ENCODE measurements at regions not wholly inside any gene's neighbourhood (a gene's known extent, or its start where the extent isn't known, plus 50 kb on each side); places are given as distances from the start of the nearest gene placed in this dataset.

- Histone ChIP-seq H3K27ac (no peak overlapping the region), H3K36me3 (no peaks in the 10 kb centered on the region), H3K4me3 (no peak overlapping the region), H3K4me1 (no peaks in the 10 kb centered on the region), H3K9me3 (peaks cover 7% of the 10 kb centered on the region), H3K27me3 (no peaks in the 10 kb centered on the region)
- WGBS: 76% methylated on average over 2 of the region's 2 CpGs
- TF ChIP-seq EP300 (IDR thresholded peaks at IDR 0.05) (no peak), POLR2AphosphoS5 (IDR thresholded peaks at IDR 0.05) (no peak), POLR2A (IDR thresholded peaks at IDR 0.05) (no peak)
- TF ChIP-seq, protein P1, sequence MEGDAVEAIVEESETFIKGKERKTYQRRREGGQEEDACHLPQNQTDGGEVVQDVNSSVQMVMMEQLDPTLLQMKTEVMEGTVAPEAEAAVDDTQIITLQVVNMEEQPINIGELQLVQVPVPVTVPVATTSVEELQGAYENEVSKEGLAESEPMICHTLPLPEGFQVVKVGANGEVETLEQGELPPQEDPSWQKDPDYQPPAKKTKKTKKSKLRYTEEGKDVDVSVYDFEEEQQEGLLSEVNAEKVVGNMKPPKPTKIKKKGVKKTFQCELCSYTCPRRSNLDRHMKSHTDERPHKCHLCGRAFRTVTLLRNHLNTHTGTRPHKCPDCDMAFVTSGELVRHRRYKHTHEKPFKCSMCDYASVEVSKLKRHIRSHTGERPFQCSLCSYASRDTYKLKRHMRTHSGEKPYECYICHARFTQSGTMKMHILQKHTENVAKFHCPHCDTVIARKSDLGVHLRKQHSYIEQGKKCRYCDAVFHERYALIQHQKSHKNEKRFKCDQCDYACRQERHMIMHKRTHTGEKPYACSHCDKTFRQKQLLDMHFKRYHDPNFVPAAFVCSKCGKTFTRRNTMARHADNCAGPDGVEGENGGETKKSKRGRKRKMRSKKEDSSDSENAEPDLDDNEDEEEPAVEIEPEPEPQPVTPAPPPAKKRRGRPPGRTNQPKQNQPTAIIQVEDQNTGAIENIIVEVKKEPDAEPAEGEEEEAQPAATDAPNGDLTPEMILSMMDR (IDR thresholded peaks at IDR 0.05): no peak
- no peak for DNase-seq (ENCODE audit: low spot score in 2 of 2)
Observed at GRCh38 chr6:145073811-145074210, 661.5 kb downstream of the EPM2A start.

DNA sequence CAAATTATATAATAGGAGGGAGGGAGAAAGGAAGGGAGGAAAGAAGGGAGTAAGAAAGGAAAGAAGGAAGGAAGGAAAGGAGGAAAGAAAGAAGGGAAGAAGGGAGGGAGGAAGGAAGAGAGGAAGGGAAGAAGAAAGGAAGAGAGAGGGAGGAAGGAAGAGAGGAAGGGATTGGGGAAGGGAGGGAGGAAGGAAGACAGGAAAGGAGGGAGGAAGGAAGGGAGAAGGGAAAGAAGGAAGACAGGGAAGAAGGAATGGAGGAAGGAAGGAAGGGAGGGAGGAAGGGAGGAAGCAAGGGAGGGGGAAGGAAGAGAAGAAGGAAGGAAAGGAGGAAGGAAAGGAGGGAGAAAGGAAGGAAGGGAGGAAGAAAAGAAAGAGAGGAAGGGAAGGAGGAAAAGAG lies 660.5 kb downstream of the EPM2A start:
- TF ChIP-seq POLR2A (IDR thresholded peaks at IDR 0.05) (no peak), POLR2AphosphoS5 (IDR thresholded peaks at IDR 0.05) (no peak), EP300 (IDR thresholded peaks at IDR 0.05) (no peak)
- TF ChIP-seq, protein P1 (IDR thresholded peaks at IDR 0.05): no peak
- peaks cover 7% of the 10 kb centered on the region for H3K9me3 ChIP-seq
- H3K4me3 ChIP-seq: no peak overlapping the region
- H3K27ac ChIP-seq: no peak overlapping the region
- no peaks in the 10 kb centered on the region for H3K4me1 ChIP-seq
- no peaks in the 10 kb centered on the region for H3K36me3 ChIP-seq
- H3K27me3 ChIP-seq: no peaks in the 10 kb centered on the region
- DNase-seq (ENCODE audit: low spot score in 2 of 2): no peak

- Histone ChIP-seq H3K9me3 (peaks cover 7% of the 10 kb centered on the region), H3K4me3 (no peak overlapping the region), H3K27ac (no peak overlapping the region), H3K4me1 (no peaks in the 10 kb centered on the region), H3K36me3 (no peaks in the 10 kb centered on the region), H3K27me3 (no peaks in the 10 kb centered on the region)
- TF ChIP-seq, protein P1 (IDR thresholded peaks at IDR 0.05): no peak
- TF ChIP-seq POLR2A (IDR thresholded peaks at IDR 0.05) (no peak), EP300 (IDR thresholded peaks at IDR 0.05) (no peak), POLR2AphosphoS5 (IDR thresholded peaks at IDR 0.05) (no peak)
- WGBS: 58% methylated on average over 1 of the region's 1 CpG
- no peak for DNase-seq (ENCODE audit: low spot score in 2 of 2)
Observed at GRCh38 chr6:145075425-145075824, 659.9 kb downstream of the EPM2A start.

GRCh38 chr6:145076115-145076841 lies 659.0 kb downstream of the EPM2A start:
- H3K36me3 ChIP-seq: no peaks in the 10 kb centered on the region
- no peak for TF ChIP-seq EP300 (IDR thresholded peaks at IDR 0.05)
- TF ChIP-seq, protein P1 (IDR thresholded peaks at IDR 0.05): no peak
- no peak for TF ChIP-seq POLR2AphosphoS5 (IDR thresholded peaks at IDR 0.05)
- no peak for TF ChIP-seq POLR2A (IDR thresholded peaks at IDR 0.05)
- DNase-seq (ENCODE audit: low spot score in 2 of 2): no peak
- no peak overlapping the region for H3K4me3 ChIP-seq
- no peaks in the 10 kb centered on the region for H3K4me1 ChIP-seq
- 81% methylated on average over 8 of the region's 8 CpGs for WGBS
- H3K27me3 ChIP-seq: no peaks in the 10 kb centered on the region
- peaks cover 7% of the 10 kb centered on the region for H3K9me3 ChIP-seq
- H3K27ac ChIP-seq: no peak overlapping the region

DNA sequence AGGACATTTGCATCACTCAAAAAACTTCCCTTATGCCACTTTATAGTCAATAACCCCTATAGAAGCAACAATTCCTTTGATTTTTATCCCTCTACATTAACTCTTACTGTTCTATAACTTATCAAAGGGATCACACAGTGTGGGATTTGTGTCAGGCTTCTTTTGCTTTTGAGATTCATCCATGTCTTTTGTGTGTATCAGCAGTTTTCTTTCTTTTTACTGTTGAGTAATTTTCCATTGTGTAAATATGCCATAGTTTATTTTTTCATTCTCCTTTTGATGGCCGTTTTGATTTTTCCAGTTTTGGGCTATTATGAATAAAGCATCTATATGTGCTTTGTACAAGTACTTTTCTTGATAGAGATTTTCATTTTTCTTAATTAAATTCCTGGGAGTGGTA lies 657.9 kb downstream of the EPM2A start:
- no peak for DNase-seq (ENCODE audit: low spot score in 2 of 2)
- Histone ChIP-seq H3K27me3 (no peaks in the 10 kb centered on the region), H3K9me3 (peaks cover 7% of the 10 kb centered on the region), H3K4me3 (no peak overlapping the region), H3K4me1 (no peaks in the 10 kb centered on the region), H3K27ac (no peak overlapping the region), H3K36me3 (no peaks in the 10 kb centered on the region)
- no peak for TF ChIP-seq POLR2AphosphoS5 (IDR thresholded peaks at IDR 0.05)
- TF ChIP-seq POLR2A (IDR thresholded peaks at IDR 0.05): no peak
- no peak for TF ChIP-seq EP300 (IDR thresholded peaks at IDR 0.05)
- TF ChIP-seq, protein P1 (IDR thresholded peaks at IDR 0.05): no peak
- 90% methylated on average over 1 of the region's 1 CpG for WGBS

Measured in suprapubic skin (tissue), 4 donors.